H7 (cell line): ENCODE measurements at regions not wholly inside any gene's neighbourhood (a gene's known extent, or its start where the extent isn't known, plus 50 kb on each side); places are given as distances from the start of the nearest gene placed in this dataset.

Source experiments
- DNase-seq: peaks from one replicate; pipeline ENCODE4 v3.0.0; 2012
- H3K27me3 ChIP-seq: 2 replicates; pipeline ENCODE4 v1.6.0; 2011; ENCODE audit warnings: mild to moderate bottlenecking, low read length; ENCODE audit not compliant: control insufficient read depth, insufficient read depth
- H3K36me3 ChIP-seq: replicated peaks from 2 replicates; pipeline ENCODE4 v1.5.1; 2011; ENCODE audit warnings: low read length; ENCODE audit not compliant: control insufficient read depth, insufficient read depth
- H3K4me3 ChIP-seq: 2 replicates; pipeline ENCODE4 v1.5.1; 2011; ENCODE audit warnings: low read depth, mild to moderate bottlenecking, control low read depth, low read length, moderate library complexity; ENCODE audit not compliant: insufficient read depth

DNA sequence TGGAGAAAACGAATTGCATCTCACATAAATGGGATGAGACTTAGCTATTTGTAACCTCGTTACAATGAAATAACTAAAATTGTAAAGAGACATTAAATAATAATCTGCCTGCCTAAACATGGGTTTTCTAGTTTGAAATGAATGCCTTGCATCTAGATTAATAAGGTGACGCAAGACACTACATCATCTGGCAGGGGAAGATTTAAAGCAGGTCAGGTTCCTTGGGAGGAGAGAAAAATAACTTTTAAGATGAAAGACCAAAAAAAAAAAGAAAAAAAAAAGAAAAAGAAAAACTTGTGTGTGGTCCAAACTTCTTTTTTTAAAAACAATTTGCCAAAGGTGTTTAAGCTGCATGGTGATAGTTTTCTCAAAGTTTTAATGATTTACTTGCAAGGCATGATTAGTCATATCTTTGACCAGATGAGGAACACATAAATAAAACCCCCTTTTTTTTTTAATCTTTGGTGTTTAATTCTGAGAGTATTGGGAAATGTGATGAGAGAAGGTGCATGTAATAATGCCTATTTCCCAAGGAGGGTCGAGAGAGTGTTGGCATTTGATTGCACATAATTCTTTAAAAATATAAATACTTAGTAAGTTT lies 122.9 kb upstream of the ADAMTSL1 start:
- DNase-seq = no peak
- Histone ChIP-seq H3K36me3 (no peaks in the 10 kb centered on the region), H3K27me3 (no peaks in the 10 kb centered on the region), H3K4me3 (no peak overlapping the region)

DNA sequence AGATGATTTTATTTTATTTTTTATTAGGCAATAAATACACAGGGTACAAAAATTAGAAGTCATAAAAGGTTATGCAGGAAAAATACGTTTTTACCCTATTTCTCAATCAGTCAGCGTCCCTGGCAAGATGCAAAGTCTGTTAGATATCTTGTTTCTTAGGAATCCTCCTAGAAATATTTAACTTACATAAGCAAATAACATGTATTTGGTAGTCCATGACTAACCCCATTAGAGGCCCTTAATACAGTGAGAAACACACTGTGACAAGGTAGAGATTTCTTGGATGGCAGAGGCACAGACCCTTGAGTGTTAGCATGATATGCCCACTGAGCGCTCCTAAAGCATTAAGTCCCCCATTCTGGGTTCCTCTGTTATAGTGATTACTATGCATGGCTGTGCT lies 121.2 kb upstream of the ADAMTSL1 start:
- H3K36me3 ChIP-seq = no peaks in the 10 kb centered on the region
- H3K27me3 ChIP-seq = no peaks in the 10 kb centered on the region
- no peak overlapping the region for H3K4me3 ChIP-seq
- DNase-seq = no peak

- Histone ChIP-seq H3K36me3 (no peaks in the 10 kb centered on the region), H3K4me3 (no peak overlapping the region), H3K27me3 (no peaks in the 10 kb centered on the region)
- no peak for DNase-seq
Measured at GRCh38 chr9:18353473-18353872, 120.5 kb upstream of the ADAMTSL1 start.

DNA sequence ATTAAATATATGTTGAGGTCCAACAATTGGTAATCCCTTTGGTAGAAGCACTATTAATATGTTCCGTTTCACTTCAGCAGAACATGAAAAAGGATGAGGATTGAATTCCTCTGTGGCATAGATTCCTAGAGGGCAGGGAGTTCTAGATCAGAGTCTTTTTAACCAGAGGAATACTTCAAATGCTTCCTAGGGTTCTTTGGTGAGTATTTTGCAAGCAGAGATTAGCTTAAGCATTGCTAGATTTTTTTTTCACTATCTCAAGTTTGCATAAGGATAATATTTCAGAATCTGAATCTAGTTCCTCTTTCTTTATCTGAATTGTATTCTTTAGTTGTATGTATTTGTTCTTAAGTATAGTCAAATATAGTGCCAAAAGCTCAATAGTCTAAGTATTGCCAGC lies 116.6 kb upstream of the ADAMTSL1 start:
- no peak overlapping the region for H3K4me3 ChIP-seq
- no peaks in the 10 kb centered on the region for H3K27me3 ChIP-seq
- no peaks in the 10 kb centered on the region for H3K36me3 ChIP-seq
- DNase-seq = no peak

- H3K27me3 ChIP-seq = no peaks in the 10 kb centered on the region
- DNase-seq = no peak
- H3K4me3 ChIP-seq = no peak overlapping the region
- no peaks in the 10 kb centered on the region for H3K36me3 ChIP-seq
Measured at GRCh38 chr9:18358325-18358724, 115.6 kb upstream of the ADAMTSL1 start.

GRCh38 chr9:18359335-18359734 lies 114.6 kb upstream of the ADAMTSL1 start:
- no peak for DNase-seq
- Histone ChIP-seq H3K4me3 (no peak overlapping the region), H3K27me3 (no peaks in the 10 kb centered on the region)

GRCh38 chr9:18360005-18360404 lies 113.9 kb upstream of the ADAMTSL1 start:
- no peak for DNase-seq
- no peaks in the 10 kb centered on the region for H3K36me3 ChIP-seq
- H3K4me3 ChIP-seq = no peak overlapping the region
- no peaks in the 10 kb centered on the region for H3K27me3 ChIP-seq

More at GRCh38 chr9:18359335-18359734, 114.6 kb upstream of the ADAMTSL1 start:
- H3K36me3 ChIP-seq = no peaks in the 10 kb centered on the region

- H3K36me3 ChIP-seq = no peaks in the 10 kb centered on the region
- H3K4me3 ChIP-seq = no peak overlapping the region
- H3K27me3 ChIP-seq = no peaks in the 10 kb centered on the region
- DNase-seq = no peak
Measured at GRCh38 chr9:18361646-18362045, 112.3 kb upstream of the ADAMTSL1 start.

DNA sequence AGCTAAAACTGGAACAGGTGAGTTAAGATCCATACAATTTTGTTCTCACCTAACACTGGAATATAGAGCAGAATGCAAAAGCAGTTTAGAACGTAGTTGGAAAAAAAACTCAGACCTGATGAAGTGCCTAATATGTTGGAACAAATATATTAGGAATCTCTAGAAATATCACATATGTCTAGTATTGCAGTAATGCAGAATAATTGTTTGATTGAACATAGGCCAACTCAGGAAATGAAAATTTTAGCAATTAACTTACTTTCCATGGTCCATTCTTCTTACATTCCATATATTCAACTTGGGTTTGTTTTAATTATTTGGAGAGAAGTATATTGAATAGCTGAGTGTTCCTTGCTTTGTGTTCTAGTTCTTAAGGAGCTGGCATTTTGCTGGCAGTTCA lies 111.8 kb upstream of the ADAMTSL1 start:
- no peak for DNase-seq
- Histone ChIP-seq H3K4me3 (no peak overlapping the region), H3K27me3 (no peaks in the 10 kb centered on the region), H3K36me3 (no peaks in the 10 kb centered on the region)

DNA sequence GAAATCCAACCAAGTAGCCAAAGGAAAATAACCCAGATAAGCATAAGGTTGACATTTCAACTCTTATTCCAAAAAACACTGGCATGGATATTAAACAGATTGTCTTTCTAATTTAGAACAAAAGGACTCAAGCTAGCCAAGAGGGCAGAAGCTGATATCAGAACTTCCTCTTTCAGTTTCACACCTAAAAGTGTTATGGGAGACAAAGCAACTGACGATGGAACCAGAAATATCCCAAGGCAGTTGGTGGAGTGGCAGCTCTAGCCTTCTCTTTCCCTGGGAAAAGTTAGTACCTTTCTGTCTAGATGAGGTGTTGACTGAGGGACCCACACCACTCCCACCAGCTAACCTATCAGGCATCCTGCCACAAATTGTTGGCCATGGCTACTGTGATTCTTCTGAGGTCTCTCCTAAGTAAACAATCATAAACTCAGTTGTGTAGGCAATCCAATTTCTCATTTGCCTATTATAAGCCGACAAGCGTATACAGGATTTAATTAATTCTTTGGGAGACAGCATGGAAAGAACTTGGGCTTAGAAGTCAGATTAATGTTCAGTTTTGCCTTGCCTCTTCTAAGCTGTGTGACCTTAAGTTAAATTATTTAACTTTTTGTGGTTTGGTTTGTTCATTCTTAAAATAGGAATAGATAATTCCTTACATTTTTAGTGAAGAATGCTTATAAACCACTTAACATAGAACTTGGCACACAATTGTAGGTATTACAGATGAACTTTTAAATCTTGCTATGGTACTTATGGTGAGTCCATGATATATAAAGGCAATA lies 110.9 kb upstream of the ADAMTSL1 start:
- Histone ChIP-seq H3K4me3 (no peak overlapping the region), H3K27me3 (no peaks in the 10 kb centered on the region), H3K36me3 (no peaks in the 10 kb centered on the region)
- no peak for DNase-seq

DNA sequence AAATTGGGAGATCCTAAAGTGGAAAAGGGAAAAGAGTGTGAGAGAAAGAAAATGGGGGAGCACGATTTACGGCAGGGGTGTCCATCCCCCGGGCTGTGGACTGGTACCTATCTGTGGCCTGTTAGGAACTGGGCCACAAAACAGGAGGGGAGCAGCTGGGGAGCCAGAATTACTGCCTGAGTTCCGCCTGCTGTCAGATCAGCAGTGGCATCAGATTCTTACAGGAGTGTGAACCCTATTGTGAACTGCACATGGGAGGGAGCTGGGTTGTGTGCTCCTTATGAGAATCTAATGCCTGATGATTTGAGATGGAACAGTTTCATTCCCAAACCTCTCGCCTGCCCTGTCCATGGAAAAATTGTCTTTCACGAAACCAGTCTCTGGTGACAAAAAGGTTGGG lies 108.3 kb upstream of the ADAMTSL1 start:
- no peaks in the 10 kb centered on the region for H3K36me3 ChIP-seq
- H3K27me3 ChIP-seq = no peaks in the 10 kb centered on the region
- no peak for DNase-seq
- H3K4me3 ChIP-seq = no peak overlapping the region

- DNase-seq = no peak
- Histone ChIP-seq H3K27me3 (no peaks in the 10 kb centered on the region), H3K4me3 (no peak overlapping the region), H3K36me3 (no peaks in the 10 kb centered on the region)
Measured at GRCh38 chr9:18366184-18366583, 107.8 kb upstream of the ADAMTSL1 start.

DNA sequence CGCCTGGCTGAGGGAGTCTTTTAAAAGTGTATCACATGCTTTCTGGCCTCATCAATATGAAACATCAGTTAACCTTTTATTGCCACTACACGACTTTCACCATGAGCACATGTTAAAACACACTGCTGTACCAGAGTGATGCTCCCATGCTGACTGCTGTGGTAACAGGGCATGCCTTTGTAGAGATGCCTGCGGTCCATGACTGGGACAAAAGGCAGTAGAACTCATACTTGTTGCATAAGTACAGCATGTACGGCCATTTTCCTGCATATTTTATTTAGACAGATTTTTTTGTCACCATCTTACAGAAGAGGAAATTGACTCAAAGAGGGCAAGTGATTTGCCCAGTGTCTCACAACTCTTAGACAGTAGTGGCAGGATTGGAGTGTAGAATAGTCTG lies 105.7 kb upstream of the ADAMTSL1 start:
- no peak for DNase-seq

DNA sequence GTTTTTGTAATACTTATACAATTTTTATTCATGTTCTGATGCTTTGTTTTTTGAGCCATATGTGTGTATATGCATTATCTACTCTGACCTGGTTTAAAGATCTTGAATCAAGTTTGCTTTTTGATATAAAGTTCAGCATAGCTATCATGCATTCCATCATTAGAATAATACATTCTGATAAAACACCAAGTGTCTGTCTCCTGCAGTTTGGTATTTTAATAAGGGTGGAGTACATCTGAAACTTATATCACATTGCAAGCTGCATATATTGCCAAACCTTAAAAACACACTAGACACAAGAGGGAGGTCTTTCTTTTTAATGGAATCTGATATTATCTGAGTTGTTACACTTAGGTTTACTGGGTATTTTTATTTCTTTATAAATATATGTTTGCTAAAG lies 102.8 kb upstream of the ADAMTSL1 start:
- no peaks in the 10 kb centered on the region for H3K27me3 ChIP-seq
- H3K4me3 ChIP-seq = no peak overlapping the region
- no peak for DNase-seq
- H3K36me3 ChIP-seq = no peaks in the 10 kb centered on the region

More for the DNA sequence above, 105.7 kb upstream of the ADAMTSL1 start:
- Histone ChIP-seq H3K4me3 (no peak overlapping the region), H3K27me3 (no peaks in the 10 kb centered on the region), H3K36me3 (no peaks in the 10 kb centered on the region)

DNA sequence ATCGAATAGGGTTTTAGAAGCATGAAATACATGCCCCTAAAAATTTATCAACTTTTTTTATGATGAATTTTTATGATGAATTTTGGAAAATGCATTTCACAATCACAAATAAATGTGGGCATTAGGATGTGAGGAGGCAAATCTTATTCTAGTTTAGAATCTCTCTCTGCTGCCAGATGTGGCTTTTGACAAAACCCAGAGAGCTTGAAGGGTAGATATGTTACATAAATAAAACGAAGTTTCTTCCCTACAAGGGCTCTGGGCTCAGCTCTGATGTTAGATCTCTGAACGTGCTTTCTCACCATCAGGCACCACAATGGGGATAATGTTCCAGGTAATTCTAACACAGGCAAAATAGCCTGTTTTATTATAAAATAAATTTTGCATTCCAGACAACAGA lies 102.3 kb upstream of the ADAMTSL1 start:
- no peak for DNase-seq
- H3K36me3 ChIP-seq = no peaks in the 10 kb centered on the region
- H3K4me3 ChIP-seq = no peak overlapping the region
- H3K27me3 ChIP-seq = no peaks in the 10 kb centered on the region
